ENCODE measurements at regions not wholly inside any gene's neighbourhood (a gene's known extent, or its start where the extent isn't known, plus 50 kb on each side); places are given as distances from the start of the nearest gene placed in this dataset.
"Not testable (repeated sequence)": the region's sequence is repeated elsewhere in the genome, so short reads cannot be mapped to it uniquely, and the experiment has no call there.

- H3K9me3 Mint-ChIP-seq; H3K36me3 Mint-ChIP-seq (ENCODE audit: low read depth); H3K4me3 Mint-ChIP-seq; H3K27ac Mint-ChIP-seq; DNase-seq; POLR2A ChIA-PET; intact Hi-C loops (cut with micrococcal nuclease); H3K27me3 Mint-ChIP-seq; ATAC-seq; CTCF ChIA-PET; H3K4me1 Mint-ChIP-seq (ENCODE audit: low read depth): not testable (repeated sequence)
Observed at GRCh38 chr9:40361018-40361417, 767.5 kb downstream of the FOXD4L6 start.

GRCh38 chr9:40330958-40331357 lies 797.5 kb downstream of the FOXD4L6 start:
- H3K27ac Mint-ChIP-seq; POLR2A ChIA-PET; H3K9me3 Mint-ChIP-seq; ATAC-seq; H3K4me3 Mint-ChIP-seq; CTCF ChIA-PET; DNase-seq; H3K27me3 Mint-ChIP-seq; H3K4me1 Mint-ChIP-seq (ENCODE audit: low read depth); intact Hi-C loops (cut with micrococcal nuclease); H3K36me3 Mint-ChIP-seq (ENCODE audit: low read depth): not testable (repeated sequence)

GRCh38 chr9:40328907-40329306 lies 799.6 kb downstream of the FOXD4L6 start:
- DNase-seq; H3K27me3 Mint-ChIP-seq; CTCF ChIA-PET; H3K4me1 Mint-ChIP-seq (ENCODE audit: low read depth); H3K27ac Mint-ChIP-seq; intact Hi-C loops (cut with micrococcal nuclease); H3K4me3 Mint-ChIP-seq; H3K9me3 Mint-ChIP-seq; POLR2A ChIA-PET; ATAC-seq; H3K36me3 Mint-ChIP-seq (ENCODE audit: low read depth): not testable (repeated sequence)

- DNase-seq; POLR2A ChIA-PET; H3K27ac Mint-ChIP-seq; CTCF ChIA-PET; H3K4me1 Mint-ChIP-seq (ENCODE audit: low read depth); H3K9me3 Mint-ChIP-seq; intact Hi-C loops (cut with micrococcal nuclease); H3K36me3 Mint-ChIP-seq (ENCODE audit: low read depth); H3K27me3 Mint-ChIP-seq; H3K4me3 Mint-ChIP-seq: not testable (repeated sequence)
- peak; percentile 17 for ATAC-seq
Observed at GRCh38 chr9:40326179-40326578, 802.3 kb downstream of the FOXD4L6 start.

GRCh38 chr9:40322730-40323129 lies 805.8 kb downstream of the FOXD4L6 start:
- H3K9me3 Mint-ChIP-seq; POLR2A ChIA-PET; H3K4me1 Mint-ChIP-seq (ENCODE audit: low read depth); CTCF ChIA-PET; H3K27me3 Mint-ChIP-seq; ATAC-seq; intact Hi-C loops (cut with micrococcal nuclease); H3K27ac Mint-ChIP-seq; H3K4me3 Mint-ChIP-seq; H3K36me3 Mint-ChIP-seq (ENCODE audit: low read depth): not testable (repeated sequence)
- DNase-seq, result peak; percentile 0

GRCh38 chr9:40321857-40322256 lies 806.6 kb downstream of the FOXD4L6 start:
- CTCF ChIA-PET; H3K27me3 Mint-ChIP-seq; DNase-seq; H3K9me3 Mint-ChIP-seq; POLR2A ChIA-PET; H3K36me3 Mint-ChIP-seq (ENCODE audit: low read depth); H3K4me1 Mint-ChIP-seq (ENCODE audit: low read depth); H3K4me3 Mint-ChIP-seq; ATAC-seq; intact Hi-C loops (cut with micrococcal nuclease); H3K27ac Mint-ChIP-seq: not testable (repeated sequence)

GRCh38 chr9:40321204-40321603 lies 807.3 kb downstream of the FOXD4L6 start:
- H3K4me1 Mint-ChIP-seq (ENCODE audit: low read depth); ATAC-seq; CTCF ChIA-PET; H3K27me3 Mint-ChIP-seq; POLR2A ChIA-PET; H3K27ac Mint-ChIP-seq; intact Hi-C loops (cut with micrococcal nuclease); H3K9me3 Mint-ChIP-seq; DNase-seq; H3K36me3 Mint-ChIP-seq (ENCODE audit: low read depth); H3K4me3 Mint-ChIP-seq: not testable (repeated sequence)

GRCh38 chr9:40315215-40315614 lies 813.3 kb downstream of the FOXD4L6 start:
- CTCF ChIA-PET; ATAC-seq; DNase-seq; H3K4me1 Mint-ChIP-seq (ENCODE audit: low read depth); H3K4me3 Mint-ChIP-seq; intact Hi-C loops (cut with micrococcal nuclease); POLR2A ChIA-PET; H3K27me3 Mint-ChIP-seq; H3K27ac Mint-ChIP-seq; H3K9me3 Mint-ChIP-seq; H3K36me3 Mint-ChIP-seq (ENCODE audit: low read depth): not testable (repeated sequence)

GRCh38 chr9:40289999-40290398 lies 838.5 kb downstream of the FOXD4L6 start:
- H3K4me1 Mint-ChIP-seq (ENCODE audit: low read depth); CTCF ChIA-PET; H3K27ac Mint-ChIP-seq; POLR2A ChIA-PET; H3K4me3 Mint-ChIP-seq; H3K27me3 Mint-ChIP-seq; DNase-seq; H3K36me3 Mint-ChIP-seq (ENCODE audit: low read depth); ATAC-seq; intact Hi-C loops (cut with micrococcal nuclease); H3K9me3 Mint-ChIP-seq: not testable (repeated sequence)
